HG02678 (cell line): ENCODE measurements at regions not wholly inside any gene's neighbourhood (a gene's known extent, or its start where the extent isn't known, plus 50 kb on each side); places are given as distances from the start of the nearest gene placed in this dataset.

ENCODE experiments used
- ATAC-seq: cut with Tn5 transposase; IDR thresholded peaks from one replicate; pipeline ENCODE4 v1.9.1; 2021; ENCODE audit warnings: mild to moderate bottlenecking, moderate library complexity; ENCODE audit not compliant: unreplicated experiment

DNA sequence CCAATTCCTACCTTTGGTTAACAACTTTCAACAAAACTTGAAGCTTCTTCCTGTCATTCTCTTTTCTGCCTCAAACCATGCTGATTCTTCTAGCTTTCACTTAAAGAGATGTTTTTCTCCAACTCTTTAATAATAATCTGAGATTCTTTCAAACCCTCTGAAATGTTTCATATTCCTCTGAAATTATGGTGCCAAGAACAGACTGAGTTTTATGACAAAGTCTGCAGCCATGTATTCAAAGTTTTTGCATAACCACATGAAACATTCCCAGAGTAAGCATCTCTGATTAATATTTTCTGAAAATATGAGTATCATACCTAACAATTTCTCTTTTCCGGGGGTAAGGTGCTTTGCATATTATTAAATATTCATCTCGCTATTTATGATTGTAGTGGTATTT is 59.1 kb upstream of the DCN start:
- ATAC-seq = no peak

DNA sequence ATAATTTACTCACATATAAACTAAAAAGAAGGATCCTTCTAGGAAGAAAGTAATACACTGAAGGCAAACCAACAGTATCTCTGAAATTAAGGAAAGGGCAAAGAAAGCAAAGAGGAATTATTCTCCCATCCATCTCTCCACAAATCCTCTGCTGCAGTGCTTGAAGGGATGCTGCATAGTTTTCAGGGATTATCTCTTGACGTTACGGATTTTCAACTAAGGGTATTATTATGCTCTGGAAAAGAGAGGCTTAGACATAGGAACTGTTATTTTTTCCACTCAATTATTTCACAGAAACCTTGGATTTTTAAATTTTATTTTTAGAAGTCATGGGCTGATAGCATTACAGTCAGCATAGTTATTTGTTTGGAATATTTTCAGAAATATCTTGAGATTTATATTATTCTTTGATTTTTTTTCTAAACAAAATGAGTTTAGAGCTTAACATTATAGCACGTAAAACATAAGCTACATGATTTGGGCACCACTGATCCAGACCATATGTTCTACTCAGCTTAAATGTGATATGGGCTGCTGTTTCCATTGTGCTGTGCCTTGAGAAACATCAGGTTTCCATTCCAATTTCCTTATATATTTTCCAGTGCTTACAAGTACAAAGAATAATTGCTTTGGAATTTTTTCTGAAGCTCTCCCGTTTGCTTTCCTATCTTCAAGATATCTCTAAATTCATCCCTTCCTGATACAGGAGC is 57.9 kb upstream of the DCN start:
- ATAC-seq = no peak

DNA sequence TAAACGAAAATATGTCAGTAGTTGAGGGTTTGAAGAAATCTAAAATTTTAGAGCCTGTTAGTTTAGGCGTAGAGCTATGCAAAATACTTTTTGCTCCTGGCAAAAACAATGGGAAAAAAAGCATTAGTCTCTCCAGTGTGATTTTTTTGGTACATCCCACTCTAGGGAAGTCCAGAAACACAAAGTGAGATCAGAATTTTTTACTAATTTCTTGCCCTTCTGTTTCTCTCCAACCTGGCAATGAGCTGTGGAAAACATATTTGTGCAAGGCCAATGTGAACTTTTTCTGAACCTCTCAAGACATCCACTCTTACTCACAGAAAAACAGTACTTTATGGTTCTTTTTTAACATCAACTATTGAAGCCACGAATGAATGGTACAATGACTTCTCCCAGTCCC is 56.9 kb upstream of the DCN start:
- ATAC-seq = no peak
